ENCODE measurements at regions not wholly inside any gene's neighbourhood (a gene's known extent, or its start where the extent isn't known, plus 50 kb on each side); places are given as distances from the start of the nearest gene placed in this dataset.

GRCh38 chr1:239819756-239820250 is 271.9 kb upstream of the FMN2 start:
- Histone ChIP-seq H3K4me3 (no peak overlapping the region), H3K9me2 (ENCODE audit: insufficient read depth) (no peaks in the 10 kb centered on the region), H3K4me1 (ENCODE audit: insufficient read depth) (peaks cover 17% of the 10 kb centered on the region), H3F3A (replicated peaks; ENCODE audit: low read depth) (no peaks in the 10 kb centered on the region), H3K4me2 (no peak overlapping the region), H3K27ac (ENCODE audit: low read depth) (no peak overlapping the region), H3K27me3 (ENCODE audit: insufficient read depth) (no peaks in the 10 kb centered on the region), H2AFZ (no peak overlapping the region), H3K79me2 (replicated peaks; ENCODE audit: insufficient read depth) (no peaks in the 10 kb centered on the region), H3K36me3 (ENCODE audit: insufficient read depth) (no peaks in the 10 kb centered on the region), H4K20me1 (replicated peaks; ENCODE audit: insufficient read depth) (no peaks in the 10 kb centered on the region)
- Mint-ChIP-seq H3K27ac (no peak overlapping the region), H3K4me3 (no peak overlapping the region), H3K9me3 (no peaks in the 10 kb centered on the region), H3K27me3 (ENCODE audit: insufficient read depth, low read depth, poor library complexity) (peaks cover 2% of the 10 kb centered on the region), H3K36me3 (ENCODE audit: low read depth) (no peaks in the 10 kb centered on the region), H3K4me1 (peaks cover 18% of the 10 kb centered on the region)
- DNase-seq (ENCODE audit: low spot score) (no peak), ATAC-seq (no peak)
- TF ChIP-seq ZNF114 (CRISPR knock-in tag; IDR thresholded peaks at IDR 0.05): no peak
- TF ChIP-seq ZNF462 (CRISPR knock-in tag; IDR thresholded peaks at IDR 0.05): no peak
- TF ChIP-seq POLR2AphosphoS5 (IDR thresholded peaks at IDR 0.05; ENCODE audit: low read depth): no peak
- no peak for TF ChIP-seq ETS1 (IDR thresholded peaks at IDR 0.05)
- no peak for TF ChIP-seq REST (IDR thresholded peaks at IDR 0.05; ENCODE audit: unreplicated experiment)
- TF ChIP-seq EZH2phosphoT487 (IDR thresholded peaks at IDR 0.05; ENCODE audit: unreplicated experiment): no peak
- no peak for TF ChIP-seq ZNF331 (CRISPR knock-in tag; IDR thresholded peaks at IDR 0.05; ENCODE audit: low read depth)
- TF ChIP-seq JUNB (IDR thresholded peaks at IDR 0.05; ENCODE audit: unreplicated experiment): no peak
- no peak for TF ChIP-seq CREB1 (CRISPR knock-in tag; IDR thresholded peaks at IDR 0.05; ENCODE audit: low read depth)

Data from GM23338 (cell line).